ENCODE measurements at regions not wholly inside any gene's neighbourhood (a gene's known extent, or its start where the extent isn't known, plus 50 kb on each side); places are given as distances from the start of the nearest gene placed in this dataset.
"Not testable (repeated sequence)": the region's sequence is repeated elsewhere in the genome, so short reads cannot be mapped to it uniquely, and the experiment has no call there.

GRCh38 chr5:102666164-102666946 lies 88.8 kb upstream of the PAM start:
- H3K9me3 ChIP-seq (ENCODE audit: control insufficient read depth in 2 of 3, insufficient read depth in 1 of 3, low read length in 3 of 3): no peaks in the 10 kb centered on the region
- H3K4me3 ChIP-seq (ENCODE audit: low read length in 3 of 3): no peak overlapping the region
- TF ChIP-seq CTCF (IDR thresholded peaks at IDR 0.05; ENCODE audit: borderline replicate concordance, extremely low read depth, insufficient read depth): no peak
- H3K4me1 ChIP-seq (ENCODE audit: control insufficient read depth in 2 of 3, insufficient read depth in 2 of 3, low read depth in 1 of 3, low read length in 3 of 3): no peaks in the 10 kb centered on the region
- H3K9ac ChIP-seq (ENCODE audit: low read length in 3 of 3): no peak overlapping the region
- H3K36me3 ChIP-seq (ENCODE audit: control insufficient read depth in 2 of 3, insufficient read depth in 3 of 3, low read length in 3 of 3): no peaks in the 10 kb centered on the region
- DNase-seq (peak in 3 of 5 donors; percentile 41 to 67 (median 61)), FAIRE-seq (no peak)
- intact Hi-C loops (cut with DNase I): no loop called here
- H3K27ac ChIP-seq (ENCODE audit: low read depth in 2 of 2, low read length in 2 of 2): no peak overlapping the region
- H3K27me3 ChIP-seq (ENCODE audit: control insufficient read depth, insufficient read depth, low read length): no peaks in the 10 kb centered on the region

- Histone ChIP-seq H3K27ac (ENCODE audit: low read depth in 2 of 2, low read length in 2 of 2) (no peak overlapping the region), H3K27me3 (ENCODE audit: control insufficient read depth, insufficient read depth, low read length) (no peaks in the 10 kb centered on the region), H3K9me3 (ENCODE audit: control insufficient read depth in 2 of 3, insufficient read depth in 1 of 3, low read length in 3 of 3) (no peaks in the 10 kb centered on the region), H3K36me3 (ENCODE audit: control insufficient read depth in 2 of 3, insufficient read depth in 3 of 3, low read length in 3 of 3) (no peaks in the 10 kb centered on the region), H3K9ac (ENCODE audit: low read length in 3 of 3) (no peak overlapping the region), H3K4me1 (ENCODE audit: control insufficient read depth in 2 of 3, insufficient read depth in 2 of 3, low read depth in 1 of 3, low read length in 3 of 3) (no peaks in the 10 kb centered on the region), H3K4me3 (ENCODE audit: low read length in 3 of 3) (no peak overlapping the region)
- no peak for DNase-seq
- intact Hi-C loops (cut with DNase I): no loop called here
- FAIRE-seq: no peak
- no peak for TF ChIP-seq CTCF (IDR thresholded peaks at IDR 0.05; ENCODE audit: borderline replicate concordance, extremely low read depth, insufficient read depth)
These were observed 86.7 kb upstream of the PAM start for GRCh38 chr5:102668220-102668932.

- TF ChIP-seq CTCF (IDR thresholded peaks at IDR 0.05; ENCODE audit: borderline replicate concordance, extremely low read depth, insufficient read depth): peak; percentile 38
- H3K9ac ChIP-seq (ENCODE audit: low read length in 3 of 3): no peak overlapping the region
- no peak overlapping the region for H3K27ac ChIP-seq (ENCODE audit: low read depth in 2 of 2, low read length in 2 of 2)
- H3K4me3 ChIP-seq (ENCODE audit: low read length in 3 of 3): no peak overlapping the region
- H3K36me3 ChIP-seq (ENCODE audit: control insufficient read depth in 2 of 3, insufficient read depth in 3 of 3, low read length in 3 of 3): no peaks in the 10 kb centered on the region
- H3K9me3 ChIP-seq (ENCODE audit: control insufficient read depth in 2 of 3, insufficient read depth in 1 of 3, low read length in 3 of 3): no peaks in the 10 kb centered on the region
- DNase-seq: no peak
- no peak for FAIRE-seq
- intact Hi-C loops (cut with DNase I): no loop called here
- no peaks in the 10 kb centered on the region for H3K4me1 ChIP-seq (ENCODE audit: control insufficient read depth in 2 of 3, insufficient read depth in 2 of 3, low read depth in 1 of 3, low read length in 3 of 3)
- H3K27me3 ChIP-seq (ENCODE audit: control insufficient read depth, insufficient read depth, low read length): no peaks in the 10 kb centered on the region
These were observed 84.8 kb upstream of the PAM start for GRCh38 chr5:102670224-102670836.

GRCh38 chr5:102671033-102671734 lies 83.9 kb upstream of the PAM start:
- intact Hi-C loops (cut with DNase I); H3K9ac ChIP-seq (ENCODE audit: low read length in 3 of 3); H3K9me3 ChIP-seq (ENCODE audit: control insufficient read depth in 2 of 3, insufficient read depth in 1 of 3, low read length in 3 of 3); FAIRE-seq; DNase-seq; H3K36me3 ChIP-seq (ENCODE audit: control insufficient read depth in 2 of 3, insufficient read depth in 3 of 3, low read length in 3 of 3); H3K27ac ChIP-seq (ENCODE audit: low read depth in 2 of 2, low read length in 2 of 2); H3K4me1 ChIP-seq (ENCODE audit: control insufficient read depth in 2 of 3, insufficient read depth in 2 of 3, low read depth in 1 of 3, low read length in 3 of 3); H3K27me3 ChIP-seq (ENCODE audit: control insufficient read depth, insufficient read depth, low read length); H3K4me3 ChIP-seq (ENCODE audit: low read length in 3 of 3): not testable (repeated sequence)

All from kidney (tissue), 13 donors.